AG04449 (cell line): ENCODE measurements at regions not wholly inside any gene's neighbourhood (a gene's known extent, or its start where the extent isn't known, plus 50 kb on each side); places are given as distances from the start of the nearest gene placed in this dataset.

Source experiments
- CTCF ChIA-PET: fragments of 350-600 bp; formaldehyde crosslinking; extraction: SDS; loops from one replicate; lab custom pipeline; 2021; ENCODE audit warnings: antibody characterized with exemption; lab: Yijun Ruan, JAX
- POLR2A ChIA-PET: fragments of 400-600, 350-600 bp; formaldehyde crosslinking; extraction: SDS; loops from one replicate; lab custom pipeline; 2020; ENCODE audit warnings: antibody characterized with exemption, inconsistent platforms; lab: Yijun Ruan, JAX
- DNase-seq: peaks from one replicate; pipeline ENCODE4 v3.0.0-alpha.2; 2010; ENCODE audit warnings: low read depth, low spot score
- H3K4me3 ChIP-seq: 2 replicates; pipeline ENCODE4 v1.5.1; 2011; ENCODE audit warnings: low read depth, mild to moderate bottlenecking, control low read depth, low read length
- TF ChIP-seq, protein P1 (sequence below): IDR thresholded peaks from one replicate; pipeline ENCODE4 v1.5.1; 2011; ENCODE audit warnings: mild to moderate bottlenecking, moderate library complexity, low read length, control low read depth, inconsistent platforms; ENCODE audit not compliant: insufficient read depth; ENCODE audit errors: missing control alignments

DNA sequence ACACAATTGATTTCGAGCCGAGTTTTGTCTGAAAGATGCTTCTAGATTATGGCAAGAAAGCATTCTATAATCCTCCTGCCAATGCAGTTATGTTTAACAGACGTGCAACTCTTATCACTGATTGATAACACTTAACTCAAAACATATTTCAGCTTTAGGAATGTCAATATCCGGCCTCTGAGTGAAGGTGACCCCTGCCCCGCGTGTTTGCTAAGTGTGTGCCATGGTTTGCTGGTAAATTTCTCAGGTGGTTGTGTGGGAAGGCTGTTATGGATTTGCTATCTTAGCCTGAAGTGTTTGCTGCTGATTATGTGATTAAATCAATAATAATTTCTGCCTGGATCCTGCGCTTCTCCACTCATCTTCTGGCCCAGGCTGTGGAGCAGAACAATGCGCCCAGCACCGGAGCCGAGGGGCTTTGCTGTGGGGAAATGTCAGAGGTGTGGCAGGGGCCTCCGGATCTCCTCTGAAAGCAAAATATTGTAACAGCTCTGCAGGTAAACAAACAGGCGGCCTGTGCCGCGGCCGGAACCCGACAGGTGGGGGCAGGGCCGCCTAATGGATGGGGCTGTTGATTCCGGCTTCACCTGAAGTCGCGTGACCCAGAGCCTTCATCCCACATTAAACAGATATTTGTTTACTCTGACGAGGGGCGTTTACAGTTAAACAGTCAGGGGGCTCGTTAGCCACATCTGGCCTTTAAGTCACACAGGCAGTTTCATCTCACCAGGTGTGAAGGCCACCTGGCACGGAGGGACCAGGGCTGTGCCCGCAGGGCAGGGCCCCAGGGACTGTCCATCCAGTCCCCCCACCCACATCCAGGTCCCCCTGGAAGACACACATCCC, 210.7 kb upstream of the SALL3 start:
- TF ChIP-seq, protein P1, sequence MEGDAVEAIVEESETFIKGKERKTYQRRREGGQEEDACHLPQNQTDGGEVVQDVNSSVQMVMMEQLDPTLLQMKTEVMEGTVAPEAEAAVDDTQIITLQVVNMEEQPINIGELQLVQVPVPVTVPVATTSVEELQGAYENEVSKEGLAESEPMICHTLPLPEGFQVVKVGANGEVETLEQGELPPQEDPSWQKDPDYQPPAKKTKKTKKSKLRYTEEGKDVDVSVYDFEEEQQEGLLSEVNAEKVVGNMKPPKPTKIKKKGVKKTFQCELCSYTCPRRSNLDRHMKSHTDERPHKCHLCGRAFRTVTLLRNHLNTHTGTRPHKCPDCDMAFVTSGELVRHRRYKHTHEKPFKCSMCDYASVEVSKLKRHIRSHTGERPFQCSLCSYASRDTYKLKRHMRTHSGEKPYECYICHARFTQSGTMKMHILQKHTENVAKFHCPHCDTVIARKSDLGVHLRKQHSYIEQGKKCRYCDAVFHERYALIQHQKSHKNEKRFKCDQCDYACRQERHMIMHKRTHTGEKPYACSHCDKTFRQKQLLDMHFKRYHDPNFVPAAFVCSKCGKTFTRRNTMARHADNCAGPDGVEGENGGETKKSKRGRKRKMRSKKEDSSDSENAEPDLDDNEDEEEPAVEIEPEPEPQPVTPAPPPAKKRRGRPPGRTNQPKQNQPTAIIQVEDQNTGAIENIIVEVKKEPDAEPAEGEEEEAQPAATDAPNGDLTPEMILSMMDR: no peak
- no peak overlapping the region for H3K4me3 ChIP-seq
- DNase-seq: no peak
- ChIA-PET CTCF (no interaction called here), POLR2A (no interaction called here)

DNA sequence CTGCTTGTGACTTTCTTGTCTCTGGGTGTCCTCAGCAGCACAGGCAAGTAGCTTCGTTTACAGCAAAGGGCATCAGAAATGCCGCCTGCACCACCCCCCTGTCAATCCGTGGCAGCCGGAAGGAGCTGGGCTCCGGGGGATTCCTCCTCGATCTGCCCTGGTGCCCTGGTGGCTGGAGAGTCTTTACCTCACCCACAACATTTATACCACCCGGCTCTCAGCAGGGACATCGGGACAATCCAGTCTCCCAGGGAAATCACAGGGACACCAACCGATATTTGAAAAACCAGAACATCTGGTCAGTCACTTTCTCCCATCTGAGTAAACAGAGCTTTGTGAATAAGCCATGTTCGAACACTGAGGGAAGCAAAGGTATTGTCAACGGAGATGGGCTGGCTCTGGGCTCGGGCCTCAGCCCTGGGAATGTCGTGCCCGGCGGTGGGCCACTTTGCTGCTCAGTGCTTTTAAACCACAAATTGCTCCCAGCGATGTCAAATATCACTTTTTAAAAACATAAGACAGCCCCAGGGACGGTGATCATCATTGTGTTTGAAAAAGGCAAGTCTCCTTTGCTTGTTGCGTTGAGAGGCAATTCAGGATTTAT, 210.0 kb upstream of the SALL3 start:
- TF ChIP-seq, protein P1: no peak
- ChIA-PET POLR2A (no interaction called here), CTCF (no interaction called here)
- no peak for DNase-seq
- H3K4me3 ChIP-seq: no peak overlapping the region

GRCh38 chr18:78770139-78770822, 209.3 kb upstream of the SALL3 start:
- ChIA-PET CTCF (no interaction called here), POLR2A (no interaction called here)
- no peak overlapping the region for H3K4me3 ChIP-seq
- TF ChIP-seq, protein P1: no peak
- no peak for DNase-seq

DNA sequence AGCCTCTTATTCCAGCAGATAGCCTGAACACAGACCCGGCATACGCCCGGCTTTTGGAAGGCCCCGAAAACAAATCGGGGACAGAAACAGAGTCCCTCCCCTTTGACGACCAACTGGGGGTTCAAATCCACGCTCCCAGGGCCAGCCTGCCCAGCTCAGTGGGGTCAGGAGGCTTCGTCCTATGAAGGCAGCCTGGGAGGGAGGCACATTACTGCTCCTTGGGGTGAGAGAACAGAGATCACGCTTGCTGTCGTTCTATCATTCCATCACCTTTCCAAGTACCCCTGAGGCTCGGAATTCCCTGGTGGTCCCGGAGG, 208.8 kb upstream of the SALL3 start:
- TF ChIP-seq, protein P1: no peak
- DNase-seq: no peak
- ChIA-PET CTCF (no interaction called here), POLR2A (no interaction called here)
- H3K4me3 ChIP-seq: no peak overlapping the region

- POLR2A ChIA-PET: no interaction called here
- no peak for DNase-seq
- no peak overlapping the region for H3K4me3 ChIP-seq
- TF ChIP-seq, protein P1: no peak
- CTCF ChIA-PET: no interaction called here
Measured at GRCh38 chr18:78771496-78772359, 207.9 kb upstream of the SALL3 start.
